ENCODE measurements at regions not wholly inside any gene's neighbourhood (a gene's known extent, or its start where the extent isn't known, plus 50 kb on each side); places are given as distances from the start of the nearest gene placed in this dataset.

DNA sequence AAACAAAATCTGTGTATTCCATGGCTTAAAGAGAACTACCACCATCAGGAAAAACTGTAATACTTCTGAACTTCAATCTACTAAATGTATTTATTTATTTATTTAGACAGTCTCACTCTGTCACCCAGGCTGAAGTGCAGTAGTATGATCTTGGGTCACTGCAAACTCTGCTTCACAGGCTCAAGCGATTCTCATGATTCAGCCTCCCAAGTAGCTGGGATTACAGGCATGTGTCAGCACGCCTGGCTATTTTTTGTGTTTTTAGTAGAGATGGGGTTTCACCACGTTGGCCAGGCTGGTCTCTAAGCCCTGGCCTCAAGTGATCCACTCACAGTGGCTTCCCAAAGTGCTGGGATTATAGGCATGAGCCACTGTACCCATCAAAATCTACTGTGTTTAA, 202.3 kb upstream of the POU1F1 start:
- WGBS, 2 donors = 60 to 61% methylated on average over 3 of the region's 3 CpGs
- DNase-seq (ENCODE audit: low spot score in 2 of 2) = no peak
- intact Hi-C loops (cut with DNase I; ENCODE audit: low total_unique reads) = no loop called here

GRCh38 chr3:87473944-87474343, 197.6 kb upstream of the POU1F1 start:
- no peak overlapping the region for H3K4me3 ChIP-seq (ENCODE audit: low read depth, poor library complexity, severe bottlenecking)
- DNase-seq (ENCODE audit: low spot score in 2 of 2) = no peak
- intact Hi-C loops (cut with DNase I; ENCODE audit: low total_unique reads) = no loop called here
- TF ChIP-seq, protein P1, sequence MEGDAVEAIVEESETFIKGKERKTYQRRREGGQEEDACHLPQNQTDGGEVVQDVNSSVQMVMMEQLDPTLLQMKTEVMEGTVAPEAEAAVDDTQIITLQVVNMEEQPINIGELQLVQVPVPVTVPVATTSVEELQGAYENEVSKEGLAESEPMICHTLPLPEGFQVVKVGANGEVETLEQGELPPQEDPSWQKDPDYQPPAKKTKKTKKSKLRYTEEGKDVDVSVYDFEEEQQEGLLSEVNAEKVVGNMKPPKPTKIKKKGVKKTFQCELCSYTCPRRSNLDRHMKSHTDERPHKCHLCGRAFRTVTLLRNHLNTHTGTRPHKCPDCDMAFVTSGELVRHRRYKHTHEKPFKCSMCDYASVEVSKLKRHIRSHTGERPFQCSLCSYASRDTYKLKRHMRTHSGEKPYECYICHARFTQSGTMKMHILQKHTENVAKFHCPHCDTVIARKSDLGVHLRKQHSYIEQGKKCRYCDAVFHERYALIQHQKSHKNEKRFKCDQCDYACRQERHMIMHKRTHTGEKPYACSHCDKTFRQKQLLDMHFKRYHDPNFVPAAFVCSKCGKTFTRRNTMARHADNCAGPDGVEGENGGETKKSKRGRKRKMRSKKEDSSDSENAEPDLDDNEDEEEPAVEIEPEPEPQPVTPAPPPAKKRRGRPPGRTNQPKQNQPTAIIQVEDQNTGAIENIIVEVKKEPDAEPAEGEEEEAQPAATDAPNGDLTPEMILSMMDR (IDR thresholded peaks at IDR 0.05) = no peak
- TF ChIP-seq POLR2A (IDR thresholded peaks at IDR 0.05) = no peak

More for the DNA sequence above, 202.3 kb upstream of the POU1F1 start:
- TF ChIP-seq, protein P1 (IDR thresholded peaks at IDR 0.05) = no peak
- no peak for TF ChIP-seq POLR2A (IDR thresholded peaks at IDR 0.05)
- H3K4me3 ChIP-seq (ENCODE audit: low read depth, poor library complexity, severe bottlenecking) = no peak overlapping the region

DNA sequence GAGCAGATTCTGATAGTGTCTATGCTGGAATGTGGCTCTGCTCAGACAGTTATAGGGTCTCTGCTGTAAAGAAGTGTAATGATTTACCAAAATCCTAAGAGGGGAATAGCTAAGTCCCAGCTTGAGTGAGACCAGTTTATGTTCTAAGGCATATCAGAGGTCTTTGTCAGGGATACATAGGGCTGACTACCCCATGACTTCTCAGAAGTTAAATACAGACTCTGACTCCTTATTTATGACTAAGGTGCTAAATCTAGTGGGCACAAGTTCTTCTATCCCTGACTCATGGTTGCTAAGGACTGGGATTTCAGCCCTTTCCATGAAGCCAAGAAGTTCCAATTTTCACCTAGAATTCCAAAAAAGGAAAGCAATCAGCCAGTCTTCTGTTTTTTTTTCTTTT, 192.6 kb upstream of the POU1F1 start:
- no peak overlapping the region for H3K4me3 ChIP-seq (ENCODE audit: low read depth, poor library complexity, severe bottlenecking)
- intact Hi-C loops (cut with DNase I; ENCODE audit: low total_unique reads) = no loop called here
- no peak for DNase-seq (ENCODE audit: low spot score in 2 of 2)
- TF ChIP-seq, protein P1 (IDR thresholded peaks at IDR 0.05) = no peak
- no peak for TF ChIP-seq POLR2A (IDR thresholded peaks at IDR 0.05)

DNA sequence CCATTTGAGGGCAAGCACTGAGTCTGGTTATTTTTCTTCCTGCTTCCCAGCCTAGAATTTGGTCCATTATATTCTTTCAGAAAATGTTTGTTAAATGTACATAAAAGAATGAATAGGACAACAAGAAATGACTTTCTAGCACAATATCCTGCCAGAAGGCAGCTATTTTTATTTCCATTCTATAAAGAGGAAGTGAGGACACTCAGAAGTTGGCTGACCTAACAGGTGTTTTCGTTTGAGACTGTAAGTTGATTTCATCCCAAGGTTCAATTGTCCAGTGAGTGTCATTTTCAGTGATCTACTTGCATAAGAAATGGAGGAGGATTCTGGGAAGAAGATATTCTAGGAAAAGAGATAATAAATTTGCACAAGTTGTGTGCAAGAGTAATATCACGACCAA, 191.9 kb upstream of the POU1F1 start:
- intact Hi-C loops (cut with DNase I; ENCODE audit: low total_unique reads) = no loop called here
- WGBS, 2 donors = 24 to 65% methylated on average over 2 of the region's 2 CpGs
- no peak for DNase-seq (ENCODE audit: low spot score in 2 of 2)
- H3K4me3 ChIP-seq (ENCODE audit: low read depth, poor library complexity, severe bottlenecking) = no peak overlapping the region
- TF ChIP-seq, protein P1 (IDR thresholded peaks at IDR 0.05) = no peak
- TF ChIP-seq POLR2A (IDR thresholded peaks at IDR 0.05) = no peak

DNA sequence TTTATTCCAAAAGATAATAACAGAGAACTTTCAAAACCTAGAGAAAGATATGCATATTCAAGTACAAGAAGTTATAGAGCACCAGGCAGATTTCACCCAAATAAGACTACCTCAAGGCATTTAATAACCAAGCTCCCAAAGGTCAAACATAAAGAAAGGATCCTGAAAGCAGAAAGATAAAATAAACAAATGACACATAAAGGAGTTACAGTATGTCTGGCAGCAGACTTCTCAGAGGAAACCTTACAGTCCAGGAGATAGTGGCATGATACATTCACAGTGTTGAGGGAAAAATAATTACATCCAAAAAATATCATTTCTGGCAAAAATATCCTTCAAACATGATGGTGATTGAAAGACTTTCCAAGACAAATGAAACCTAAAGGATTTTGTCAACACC, 185.8 kb upstream of the POU1F1 start:
- intact Hi-C loops (cut with DNase I; ENCODE audit: low total_unique reads) = no loop called here
- no peak for TF ChIP-seq POLR2A (IDR thresholded peaks at IDR 0.05)
- TF ChIP-seq, protein P1 (IDR thresholded peaks at IDR 0.05) = no peak

DNA sequence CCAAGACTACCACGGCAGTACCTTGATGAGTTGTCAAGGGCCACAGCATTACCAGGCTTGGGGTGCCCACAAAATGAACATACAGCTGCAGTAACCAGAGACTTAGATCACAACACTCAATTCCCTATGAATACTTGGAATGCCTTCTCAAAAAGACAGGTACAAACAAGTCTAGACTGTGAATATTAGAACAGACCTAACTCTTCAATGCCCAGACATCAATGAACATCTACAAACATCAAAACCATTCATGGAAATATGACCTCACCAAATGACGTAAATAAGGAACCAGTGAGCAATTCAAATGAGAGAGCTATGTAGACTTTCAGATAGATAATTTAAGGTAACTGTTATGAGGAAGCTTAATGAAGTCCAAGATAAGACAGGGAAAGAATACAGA, 185.1 kb upstream of the POU1F1 start:
- intact Hi-C loops (cut with DNase I; ENCODE audit: low total_unique reads) = no loop called here
- no peak for DNase-seq (ENCODE audit: low spot score in 2 of 2)
- H3K4me3 ChIP-seq (ENCODE audit: low read depth, poor library complexity, severe bottlenecking) = no peak overlapping the region
- TF ChIP-seq POLR2A (IDR thresholded peaks at IDR 0.05) = no peak
- TF ChIP-seq, protein P1 (IDR thresholded peaks at IDR 0.05) = no peak
- WGBS, 2 donors = 61% methylated on average over 2 of the region's 2 CpGs

More for the DNA sequence above, 185.8 kb upstream of the POU1F1 start:
- H3K4me3 ChIP-seq (ENCODE audit: low read depth, poor library complexity, severe bottlenecking) = no peak overlapping the region
- no peak for DNase-seq (ENCODE audit: low spot score in 2 of 2)

All from lower leg skin (tissue), 4 donors.